GM12873 (cell line): ENCODE measurements at regions not wholly inside any gene's neighbourhood (a gene's known extent, or its start where the extent isn't known, plus 50 kb on each side); places are given as distances from the start of the nearest gene placed in this dataset.

ENCODE experiments used
- CTCF ChIP-seq: IDR thresholded peaks from 2 replicates; pipeline ENCODE4 v1.5.1; 2012; ENCODE audit warnings: low read depth, mild to moderate bottlenecking, moderate library complexity, low read length, control low read depth; ENCODE audit not compliant: insufficient read depth; ENCODE audit errors: missing control alignments

GRCh38 chr2:150598383-150598782, 110.9 kb upstream of the RND3 start:
- no peak for TF ChIP-seq CTCF

- no peak for TF ChIP-seq CTCF
Observed at GRCh38 chr2:150595803-150596470, 108.5 kb upstream of the RND3 start.

GRCh38 chr2:150594299-150594698, 106.8 kb upstream of the RND3 start:
- TF ChIP-seq CTCF: no peak

- TF ChIP-seq CTCF: no peak
Observed at GRCh38 chr2:150591496-150592285, 104.2 kb upstream of the RND3 start.

- no peak for TF ChIP-seq CTCF
Observed at GRCh38 chr2:150589681-150590080, 102.2 kb upstream of the RND3 start.

GRCh38 chr2:150588506-150588870, 101.0 kb upstream of the RND3 start:
- no peak for TF ChIP-seq CTCF

GRCh38 chr2:150587547-150588505, 100.4 kb upstream of the RND3 start:
- no peak for TF ChIP-seq CTCF
